ENCODE measurements at regions not wholly inside any gene's neighbourhood (a gene's known extent, or its start where the extent isn't known, plus 50 kb on each side); places are given as distances from the start of the nearest gene placed in this dataset.

GRCh38 chrX:4173743-4174142, 460.3 kb upstream of the PRKX start:
- TF ChIP-seq CTCF (IDR thresholded peaks at IDR 0.05) (no peak), ZFX (IDR thresholded peaks at IDR 0.05; ENCODE audit: borderline replicate concordance) (no peak)
